GM21786 (cell line): ENCODE measurements at regions not wholly inside any gene's neighbourhood (a gene's known extent, or its start where the extent isn't known, plus 50 kb on each side); places are given as distances from the start of the nearest gene placed in this dataset.

Source experiments
- ATAC-seq: cut with Tn5 transposase; IDR thresholded peaks from one replicate; pipeline ENCODE4 v1.9.1; 2021; ENCODE audit not compliant: unreplicated experiment

DNA sequence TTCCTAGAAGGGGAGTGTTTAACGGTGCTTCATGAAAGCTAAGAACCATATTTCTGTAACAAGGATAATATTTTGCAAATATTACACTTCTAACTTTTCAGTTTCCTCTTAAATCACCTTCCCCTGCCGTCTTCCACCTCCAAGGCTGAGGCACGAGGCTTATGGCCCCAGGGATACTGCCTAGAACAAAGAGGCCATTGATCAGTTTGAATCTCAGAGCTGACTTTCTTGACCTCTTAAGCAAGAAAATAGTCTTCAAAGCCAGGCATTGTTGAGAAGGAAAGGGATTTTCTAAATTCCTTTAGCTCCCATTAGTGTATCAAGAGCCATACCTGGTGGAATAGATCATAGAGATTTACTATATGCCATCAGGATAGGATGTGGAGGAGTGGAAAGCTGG is 566.2 kb downstream of the BNC2 start:
- no peak for ATAC-seq

GRCh38 chr9:16306586-16306985 is 563.9 kb downstream of the BNC2 start:
- ATAC-seq, result no peak

GRCh38 chr9:16307626-16308195 is 562.8 kb downstream of the BNC2 start:
- ATAC-seq, result no peak

- ATAC-seq, result no peak
These were observed 561.8 kb downstream of the BNC2 start for GRCh38 chr9:16308645-16309044.

DNA sequence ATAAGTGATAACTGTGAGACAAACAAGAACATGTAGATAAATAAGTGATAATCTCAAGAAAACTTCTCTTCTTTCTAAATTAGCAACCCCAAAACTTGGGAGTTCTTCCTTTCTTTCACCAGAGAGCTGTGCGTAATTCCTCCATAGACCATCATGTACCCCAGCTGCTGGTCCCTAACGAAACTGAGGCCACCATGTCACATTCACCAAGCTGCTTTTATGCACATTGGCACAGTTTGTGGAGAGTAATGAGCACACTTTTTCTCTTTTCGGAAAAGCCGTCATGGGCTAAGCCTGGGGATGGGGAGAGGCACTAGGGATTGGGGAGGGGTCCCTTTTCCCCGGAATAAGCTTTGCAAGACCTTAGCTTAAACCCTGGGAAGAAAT is 561.4 kb downstream of the BNC2 start:
- ATAC-seq, result no peak

GRCh38 chr9:16309469-16310271 is 560.8 kb downstream of the BNC2 start:
- ATAC-seq, result no peak

GRCh38 chr9:16310278-16311110 is 560.0 kb downstream of the BNC2 start:
- no peak for ATAC-seq

GRCh38 chr9:16312116-16312515 is 558.4 kb downstream of the BNC2 start:
- ATAC-seq, result no peak

DNA sequence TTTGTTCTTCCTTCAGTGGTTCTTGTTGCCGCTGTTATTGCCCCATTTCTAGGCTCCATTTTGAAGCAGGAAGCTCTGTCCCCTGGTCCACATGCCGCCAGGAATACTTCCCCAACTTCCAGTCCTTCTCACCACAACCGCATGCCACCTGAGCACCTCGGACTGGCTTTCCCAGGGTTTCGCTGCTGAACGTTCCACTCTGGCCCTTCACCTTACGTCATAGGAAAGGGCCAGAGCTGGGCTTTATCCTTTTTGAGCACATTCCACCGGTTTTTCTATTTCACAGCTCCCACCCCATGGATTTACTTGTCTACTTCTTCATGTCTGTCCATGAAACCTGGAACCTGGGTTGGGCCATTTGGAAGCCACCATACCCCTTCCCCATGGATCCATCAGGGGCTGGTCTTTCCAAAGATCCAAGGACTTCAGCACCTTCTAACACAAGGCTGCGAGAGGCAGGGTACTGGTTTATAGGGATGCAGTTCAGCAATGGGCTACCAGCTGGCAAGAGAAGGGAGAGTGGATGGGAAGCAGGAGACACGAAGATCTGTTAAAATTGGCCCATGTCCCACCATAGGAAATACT is 557.4 kb downstream of the BNC2 start:
- no peak for ATAC-seq

- no peak for ATAC-seq
These were observed 556.0 kb downstream of the BNC2 start for GRCh38 chr9:16314476-16314875.

DNA sequence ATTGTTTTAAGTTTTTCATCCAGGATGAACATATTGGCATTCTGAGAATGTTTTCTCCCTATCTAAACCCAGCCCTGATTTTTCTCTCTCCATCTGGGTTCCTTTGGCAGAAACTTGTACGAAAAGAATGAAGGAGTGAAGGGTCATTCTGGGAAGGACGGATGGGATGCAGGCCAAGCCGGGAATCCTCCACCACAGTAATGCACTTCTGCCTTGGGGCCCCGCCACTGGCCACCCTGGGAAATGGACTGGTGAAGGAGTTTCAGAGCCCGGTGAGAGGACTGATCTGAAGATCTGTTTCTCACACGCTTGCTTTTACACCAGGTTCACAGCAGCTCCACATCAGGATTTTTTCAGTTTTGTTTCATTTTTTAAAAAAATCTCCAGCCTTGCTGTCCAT is 554.8 kb downstream of the BNC2 start:
- ATAC-seq, result no peak

- ATAC-seq, result no peak
These were observed 554.0 kb downstream of the BNC2 start for GRCh38 chr9:16316456-16316855.

- no peak for ATAC-seq
These were observed 553.3 kb downstream of the BNC2 start for GRCh38 chr9:16316911-16317817.

DNA sequence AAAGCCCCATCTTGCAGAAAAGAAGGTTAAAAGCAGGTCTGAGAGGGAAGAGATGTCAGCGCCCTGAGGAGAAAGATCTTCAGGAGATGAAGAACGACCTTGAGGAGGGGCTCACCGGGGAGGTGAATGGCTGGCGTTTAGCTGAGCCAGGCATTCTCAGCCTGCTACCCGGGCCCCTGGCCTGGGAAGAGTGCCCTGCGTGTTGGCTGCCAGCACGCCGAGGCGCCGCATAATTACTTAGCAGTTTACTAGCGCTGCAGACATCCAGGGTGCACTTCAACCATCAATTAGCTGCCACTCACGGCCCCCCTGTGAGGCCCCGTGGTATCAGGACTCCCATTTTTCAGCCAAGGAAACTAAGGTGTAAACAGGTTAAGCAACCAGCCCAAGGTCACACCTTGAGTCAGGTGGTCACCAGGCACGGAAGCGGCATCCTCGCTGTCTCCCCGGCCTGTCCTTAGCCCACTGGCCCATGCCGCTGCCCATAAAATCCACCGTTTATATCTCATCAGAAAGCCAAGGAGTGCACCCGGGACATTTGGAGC is 551.9 kb downstream of the BNC2 start:
- no peak for ATAC-seq

- ATAC-seq, result no peak
These were observed 550.8 kb downstream of the BNC2 start for GRCh38 chr9:16319646-16320045.

DNA sequence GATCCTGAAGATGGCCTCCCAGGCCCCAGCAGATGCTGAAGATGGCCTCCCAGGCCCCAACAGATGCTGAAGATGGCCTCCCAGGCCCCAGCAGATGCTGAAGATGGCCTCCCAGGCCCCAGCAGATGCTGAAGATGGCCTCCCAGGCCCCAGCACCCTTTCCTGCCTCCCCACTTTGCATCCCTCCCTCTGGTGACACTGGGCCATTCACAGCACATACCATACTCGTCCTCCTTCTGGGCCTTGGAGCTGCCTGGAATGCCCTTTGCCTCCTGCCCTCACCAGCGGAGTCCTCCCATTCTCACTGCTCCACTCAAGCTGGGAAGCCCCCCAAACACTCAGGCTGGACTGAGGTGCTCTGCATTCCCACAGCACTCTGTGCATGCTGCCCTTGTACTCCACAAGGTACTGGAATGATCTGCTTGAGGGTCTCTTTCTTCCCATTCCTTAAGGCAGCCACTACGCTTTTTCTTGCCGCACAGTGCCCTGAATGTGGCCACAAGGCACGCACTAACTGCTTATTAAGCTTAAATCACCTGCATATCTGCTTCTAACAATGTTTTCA is 550.0 kb downstream of the BNC2 start:
- ATAC-seq, result no peak

DNA sequence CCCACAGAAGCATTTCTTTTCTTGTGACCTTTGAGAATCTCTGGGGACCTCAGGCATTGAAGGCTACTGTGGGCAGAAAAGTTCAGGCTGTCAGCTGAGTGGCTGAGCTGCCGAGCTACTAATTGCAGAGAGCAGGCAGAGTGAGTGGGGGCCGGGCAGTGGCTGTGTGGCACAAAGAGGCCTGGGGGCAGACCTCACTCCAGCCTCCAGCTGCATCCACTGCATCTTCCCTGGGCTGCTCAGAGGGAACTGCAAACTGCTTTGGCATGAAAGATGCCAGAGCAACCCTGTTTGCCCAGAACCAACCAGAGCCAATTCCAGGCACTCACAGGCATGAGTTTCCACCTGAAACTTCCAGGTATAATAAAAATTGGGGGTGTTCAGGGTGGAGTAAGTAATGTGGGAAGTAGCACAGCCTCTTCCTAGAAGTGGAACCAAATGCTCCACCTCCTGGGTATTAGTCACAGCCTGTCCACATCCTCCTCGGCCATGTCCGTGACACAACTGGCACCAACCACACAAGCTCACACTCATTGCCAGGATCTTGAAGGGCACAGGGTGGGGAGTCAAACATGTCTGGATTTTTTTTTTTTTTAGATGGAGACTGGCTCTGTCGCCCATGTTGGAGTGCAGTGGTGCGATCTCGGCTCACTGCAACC is 548.9 kb downstream of the BNC2 start:
- no peak for ATAC-seq

GRCh38 chr9:16322849-16323248 is 547.6 kb downstream of the BNC2 start:
- ATAC-seq, result no peak

DNA sequence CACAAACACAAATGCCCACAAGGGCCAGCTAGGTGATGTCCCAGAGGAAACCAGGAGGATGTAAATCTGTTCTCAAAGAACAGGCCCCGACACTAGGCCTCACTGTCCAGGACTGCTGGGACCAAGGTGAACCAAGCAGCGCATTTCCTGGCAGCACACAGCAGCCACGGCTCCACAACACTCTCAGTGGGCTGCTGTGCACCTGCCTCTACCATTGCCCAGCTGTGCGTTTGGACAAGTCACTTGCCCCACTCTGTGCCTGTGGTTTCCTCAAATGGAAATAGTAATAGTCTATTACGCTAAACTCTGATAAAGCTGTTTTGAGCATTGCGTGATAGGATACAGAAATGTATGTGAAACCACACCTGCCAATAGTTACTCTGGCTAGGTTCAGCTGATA is 544.5 kb downstream of the BNC2 start:
- no peak for ATAC-seq
